ENCODE measurements at regions not wholly inside any gene's neighbourhood (a gene's known extent, or its start where the extent isn't known, plus 50 kb on each side); places are given as distances from the start of the nearest gene placed in this dataset.

GRCh38 chr13:80011448-80012212, 329.3 kb downstream of the SPRY2 start:
- TF ChIP-seq POLR2A (IDR thresholded peaks at IDR 0.05): no peak
- TF ChIP-seq CTCF (IDR thresholded peaks at IDR 0.05 in 8 of 11, conservative IDR thresholded peaks at IDR 0.05 in 3 of 11): no peak
- no peak for TF ChIP-seq POLR2AphosphoS5 (IDR thresholded peaks at IDR 0.05)
- H3K9me3 ChIP-seq: no peaks in the 10 kb centered on the region
- H3K27ac ChIP-seq: peak overlapping the region in 3 of 8 donors; percentile 12 to 51 (median 46)
- no peaks in the 10 kb centered on the region for H3K27me3 ChIP-seq (replicated peaks in 1 of 7)
- H3K4me3 ChIP-seq: no peak overlapping the region
- H3K4me1 ChIP-seq: peaks cover 0 to 11% (median 1%) of the 10 kb centered on the region in 6 donors
- WGBS, 5 donors: 54 to 76% (median 69%) methylated on average over 5 of the region's 5 CpGs
- H3K36me3 ChIP-seq: no peaks in the 10 kb centered on the region
- intact Hi-C loops (cut with DNase I; ENCODE audit: low total_unique reads): no loop called here
- no peak for DNase-seq

GRCh38 chr13:80010846-80011245, 330.1 kb downstream of the SPRY2 start:
- no peak overlapping the region for H3K4me3 ChIP-seq
- no peaks in the 10 kb centered on the region for H3K9me3 ChIP-seq
- TF ChIP-seq POLR2AphosphoS5 (IDR thresholded peaks at IDR 0.05): no peak
- TF ChIP-seq CTCF (IDR thresholded peaks at IDR 0.05 in 8 of 11, conservative IDR thresholded peaks at IDR 0.05 in 3 of 11): no peak
- TF ChIP-seq POLR2A (IDR thresholded peaks at IDR 0.05): no peak
- H3K27ac ChIP-seq: peak overlapping the region in 5 of 8 donors; percentile 12 to 51 (median 17)
- H3K27me3 ChIP-seq (replicated peaks in 1 of 7): no peaks in the 10 kb centered on the region
- H3K4me1 ChIP-seq: peaks cover 0 to 11% (median 1%) of the 10 kb centered on the region in 6 donors
- no peak for DNase-seq
- intact Hi-C loops (cut with DNase I; ENCODE audit: low total_unique reads): no loop called here
- no peaks in the 10 kb centered on the region for H3K36me3 ChIP-seq
- WGBS, 5 donors: 75 to 84% (median 77%) methylated on average over 4 of the region's 4 CpGs

GRCh38 chr13:80010286-80010831, 330.6 kb downstream of the SPRY2 start:
- Histone ChIP-seq H3K27ac (peak overlapping the region in 5 of 8 donors; percentile 17 to 51 (median 39)), H3K9me3 (no peaks in the 10 kb centered on the region), H3K4me1 (peaks cover 0 to 11% (median 1%) of the 10 kb centered on the region in 6 donors), H3K36me3 (no peaks in the 10 kb centered on the region), H3K27me3 (replicated peaks in 1 of 7) (no peaks in the 10 kb centered on the region), H3K4me3 (no peak overlapping the region)
- no peak for DNase-seq
- TF ChIP-seq POLR2AphosphoS5 (IDR thresholded peaks at IDR 0.05): no peak
- no peak for TF ChIP-seq POLR2A (IDR thresholded peaks at IDR 0.05)
- TF ChIP-seq CTCF (IDR thresholded peaks at IDR 0.05 in 8 of 11, conservative IDR thresholded peaks at IDR 0.05 in 3 of 11): no peak
- intact Hi-C loops (cut with DNase I; ENCODE audit: low total_unique reads): no loop called here
- 83 to 93% (median 87%) methylated on average over 6 of the region's 6 CpGs for WGBS, 5 donors

- Histone ChIP-seq H3K9me3 (no peaks in the 10 kb centered on the region), H3K36me3 (no peaks in the 10 kb centered on the region), H3K4me1 (peaks cover 0 to 11% (median 1%) of the 10 kb centered on the region in 6 donors), H3K27ac (peak overlapping the region in 5 of 8 donors; percentile 17 to 51 (median 27)), H3K27me3 (replicated peaks in 1 of 7) (no peaks in the 10 kb centered on the region), H3K4me3 (no peak overlapping the region)
- intact Hi-C loops (cut with DNase I; ENCODE audit: low total_unique reads): no loop called here
- TF ChIP-seq POLR2AphosphoS5 (IDR thresholded peaks at IDR 0.05) (no peak), POLR2A (IDR thresholded peaks at IDR 0.05) (no peak), CTCF (IDR thresholded peaks at IDR 0.05 in 8 of 11, conservative IDR thresholded peaks at IDR 0.05 in 3 of 11) (no peak)
- DNase-seq: no peak
Measured at GRCh38 chr13:80009760-80010159, 331.2 kb downstream of the SPRY2 start.

All from spleen (tissue), 11 donors.